Mesendoderm (in vitro differentiated cells): ENCODE measurements at regions not wholly inside any gene's neighbourhood (a gene's known extent, or its start where the extent isn't known, plus 50 kb on each side); places are given as distances from the start of the nearest gene placed in this dataset.
A peak's percentile ranks its signal among the peaks of the same experiment; 100 is the strongest.

ENCODE experiments used
- DNase-seq: peaks from one replicate; pipeline ENCODE4 v3.0.0; 2013
- H2AK5ac ChIP-seq: 2 replicates; pipeline ENCODE4 v1.6.1; 2013; ENCODE audit warnings: low read length, inconsistent platforms
- H2BK120ac ChIP-seq: 2 replicates; pipeline ENCODE4 v1.6.1; 2013; ENCODE audit warnings: low read depth, mild to moderate bottlenecking, low read length, moderate library complexity, mixed read lengths
- H2BK15ac ChIP-seq: replicated peaks from 2 replicates; pipeline ENCODE4 v1.6.1; 2013; ENCODE audit warnings: low read depth, mild to moderate bottlenecking, moderate library complexity
- H2BK5ac ChIP-seq: 2 replicates; pipeline ENCODE4 v1.6.1; 2013; ENCODE audit warnings: low read length, inconsistent platforms
- H3K18ac ChIP-seq: 2 replicates; pipeline ENCODE4 v1.6.1; 2013; ENCODE audit warnings: mild to moderate bottlenecking, low read length, mixed read lengths
- H3K23ac ChIP-seq: one replicate; pipeline ENCODE4 v1.6.1; 2013; ENCODE audit warnings: low read length
- H3K27ac ChIP-seq: 2 replicates; pipeline ENCODE4 v1.5.1; 2013; ENCODE audit warnings: low read depth, mild to moderate bottlenecking, inconsistent platforms, low read length, moderate library complexity
- H3K27me3 ChIP-seq: 2 replicates; pipeline ENCODE4 v1.6.1; 2013; ENCODE audit warnings: low read length, control low read depth, mild to moderate bottlenecking, inconsistent platforms; ENCODE audit not compliant: insufficient read depth, poor library complexity
- H3K36me3 ChIP-seq: 2 replicates; pipeline ENCODE4 v1.6.1; 2013; ENCODE audit warnings: low read length, inconsistent platforms; ENCODE audit not compliant: control insufficient read depth, insufficient read depth
- H3K4ac ChIP-seq: one replicate; pipeline ENCODE4 v1.6.1; 2013; ENCODE audit warnings: low read depth, mild to moderate bottlenecking, low read length, moderate library complexity
- H3K4me1 ChIP-seq: 2 replicates; pipeline ENCODE4 v1.6.1; 2013; ENCODE audit warnings: low read depth, low read length, inconsistent platforms; ENCODE audit not compliant: control insufficient read depth
- H3K4me2 ChIP-seq: 2 replicates; pipeline ENCODE4 v1.6.1; 2013; ENCODE audit warnings: low read length
- H3K4me3 ChIP-seq: 2 replicates; pipeline ENCODE4 v1.5.1; 2013; ENCODE audit warnings: mild to moderate bottlenecking, low read length
- H3K56ac ChIP-seq: one replicate; pipeline ENCODE4 v1.6.1; 2013; ENCODE audit warnings: low read length
- H3K79me1 ChIP-seq: 2 replicates; pipeline ENCODE4 v1.6.1; 2013; ENCODE audit warnings: low read length, inconsistent platforms
- H3K79me2 ChIP-seq: 2 replicates; pipeline ENCODE4 v1.6.1; 2013; ENCODE audit warnings: mild to moderate bottlenecking, low read length; ENCODE audit not compliant: control insufficient read depth, insufficient read depth
- H3K9ac ChIP-seq: 2 replicates; pipeline ENCODE4 v1.6.1; 2013; ENCODE audit warnings: low read length, inconsistent platforms
- H4K5ac ChIP-seq: one replicate; pipeline ENCODE4 v1.6.1; 2013; ENCODE audit warnings: low read length
- H4K8ac ChIP-seq: one replicate; pipeline ENCODE4 v1.6.1; 2013; ENCODE audit warnings: low read depth, mild to moderate bottlenecking, control low read depth, low read length, moderate library complexity
- WGBS: extraction: QIAGEN DNeasy Blood & Tissue Kit; methylation state at CpG from one replicate; pipeline ENCODE4 v1.1.7; 2013; ENCODE audit warnings: low lambda C conversion rate, missing lambda C conversion rate; ENCODE audit not compliant: insufficient coverage; ENCODE audit errors: extremely low coverage; 5-methylcytosine and 5-hydroxymethylcytosine counted together

GRCh38 chr2:145723872-145724271, 1204.0 kb upstream of the ZEB2 start:
- Histone ChIP-seq H3K4me3 (no peak overlapping the region), H3K27me3 (no peaks in the 10 kb centered on the region), H4K5ac (no peak overlapping the region), H3K56ac (no peak overlapping the region), H3K27ac (no peak overlapping the region), H3K9ac (no peak overlapping the region), H3K18ac (no peak overlapping the region), H4K8ac (no peak overlapping the region), H3K79me2 (no peaks in the 10 kb centered on the region), H2BK5ac (no peak overlapping the region), H2AK5ac (no peak overlapping the region), H3K23ac (no peak overlapping the region), H3K4me2 (no peak overlapping the region), H3K4me1 (no peaks in the 10 kb centered on the region), H2BK120ac (no peak overlapping the region), H3K4ac (no peak overlapping the region), H3K79me1 (no peaks in the 10 kb centered on the region), H2BK15ac (no peak overlapping the region), H3K36me3 (no peaks in the 10 kb centered on the region)
- no peak for DNase-seq
- no CpG with 5 or more reads among the region's 5 CpGs for WGBS

GRCh38 chr2:145721681-145722080, 1201.8 kb upstream of the ZEB2 start:
- Histone ChIP-seq H2BK5ac (no peak overlapping the region), H2BK15ac (no peak overlapping the region), H2AK5ac (no peak overlapping the region), H3K18ac (no peak overlapping the region), H3K4me2 (no peak overlapping the region), H4K5ac (no peak overlapping the region), H3K56ac (no peak overlapping the region), H3K9ac (no peak overlapping the region), H2BK120ac (no peak overlapping the region), H3K4me3 (no peak overlapping the region), H3K36me3 (no peaks in the 10 kb centered on the region), H3K79me1 (no peaks in the 10 kb centered on the region), H3K23ac (no peak overlapping the region), H4K8ac (no peak overlapping the region), H3K4ac (no peak overlapping the region), H3K79me2 (no peaks in the 10 kb centered on the region), H3K27ac (no peak overlapping the region), H3K27me3 (no peaks in the 10 kb centered on the region), H3K4me1 (no peaks in the 10 kb centered on the region)
- WGBS: no CpG with 5 or more reads among the region's 1 CpG
- no peak for DNase-seq

DNA sequence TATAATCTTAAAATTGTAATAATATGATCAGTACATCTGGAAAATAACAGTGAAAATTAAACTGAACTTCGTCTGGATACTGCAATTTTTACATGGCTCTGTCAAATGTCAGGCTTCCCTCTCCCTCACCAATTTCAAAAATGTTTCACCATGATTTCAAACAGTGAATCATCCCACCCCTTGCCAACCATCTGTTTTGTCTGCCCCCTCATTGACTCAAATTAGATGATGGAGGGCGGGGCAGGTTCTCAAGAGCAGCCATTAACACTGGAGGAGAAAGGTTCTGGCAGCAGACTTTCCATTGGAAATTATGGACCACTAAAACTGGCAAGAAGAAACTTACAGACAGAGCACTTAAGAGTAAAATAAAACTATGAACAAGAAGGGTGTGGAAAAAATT, 1195.7 kb upstream of the ZEB2 start:
- no peak overlapping the region for H3K9ac ChIP-seq
- no peak for DNase-seq
- no peaks in the 10 kb centered on the region for H3K79me2 ChIP-seq

DNA sequence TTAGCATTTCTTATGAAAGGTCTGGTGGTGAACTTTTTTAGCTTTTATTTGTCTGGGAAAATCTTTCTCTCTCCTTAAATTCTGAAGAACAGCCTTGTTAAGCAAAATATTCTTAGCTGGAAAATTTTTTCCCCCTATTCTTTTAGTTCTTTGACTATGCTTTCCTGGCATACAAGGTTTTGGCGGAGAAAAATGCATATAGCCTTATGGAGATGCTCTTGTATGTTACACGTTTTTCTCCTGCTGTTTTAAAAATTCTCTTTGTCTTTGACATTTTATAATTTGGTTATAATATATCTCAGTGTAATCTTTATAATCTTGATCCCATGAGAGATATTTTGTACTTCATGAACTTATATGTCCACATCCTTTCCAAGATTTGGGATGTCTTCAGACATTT, 1190.4 kb upstream of the ZEB2 start:
- H3K4ac ChIP-seq: no peak overlapping the region
- no peak overlapping the region for H3K4me2 ChIP-seq
- no peak overlapping the region for H2BK120ac ChIP-seq
- no peak for DNase-seq
- WGBS: no CpG with 5 or more reads among the region's 2 CpGs
- no peaks in the 10 kb centered on the region for H3K36me3 ChIP-seq
- H4K5ac ChIP-seq: no peak overlapping the region
- H3K23ac ChIP-seq: no peak overlapping the region
- no peak overlapping the region for H2AK5ac ChIP-seq
- no peak overlapping the region for H2BK15ac ChIP-seq
- H3K27ac ChIP-seq: no peak overlapping the region
- no peak overlapping the region for H3K18ac ChIP-seq
- no peak overlapping the region for H3K9ac ChIP-seq
- no peak overlapping the region for H4K8ac ChIP-seq
- no peaks in the 10 kb centered on the region for H3K79me1 ChIP-seq
- no peak overlapping the region for H3K56ac ChIP-seq
- no peak overlapping the region for H3K4me3 ChIP-seq
- H3K27me3 ChIP-seq: no peaks in the 10 kb centered on the region
- H2BK5ac ChIP-seq: no peak overlapping the region
- H3K79me2 ChIP-seq: no peaks in the 10 kb centered on the region
- H3K4me1 ChIP-seq: no peaks in the 10 kb centered on the region

More for the DNA sequence above, 1195.7 kb upstream of the ZEB2 start:
- H4K5ac ChIP-seq: no peak overlapping the region
- no peaks in the 10 kb centered on the region for H3K36me3 ChIP-seq
- no peak overlapping the region for H3K56ac ChIP-seq
- no peaks in the 10 kb centered on the region for H3K4me1 ChIP-seq
- H3K4me3 ChIP-seq: no peak overlapping the region
- no peak overlapping the region for H3K4me2 ChIP-seq
- no peak overlapping the region for H2BK120ac ChIP-seq
- H4K8ac ChIP-seq: no peak overlapping the region
- H3K4ac ChIP-seq: no peak overlapping the region
- H2BK15ac ChIP-seq: no peak overlapping the region
- H3K27ac ChIP-seq: no peak overlapping the region
- no peak overlapping the region for H2BK5ac ChIP-seq
- H3K27me3 ChIP-seq: no peaks in the 10 kb centered on the region
- no peaks in the 10 kb centered on the region for H3K79me1 ChIP-seq
- WGBS: no CpG with 5 or more reads among the region's 2 CpGs
- no peak overlapping the region for H3K18ac ChIP-seq
- H3K23ac ChIP-seq: no peak overlapping the region
- no peak overlapping the region for H2AK5ac ChIP-seq

DNA sequence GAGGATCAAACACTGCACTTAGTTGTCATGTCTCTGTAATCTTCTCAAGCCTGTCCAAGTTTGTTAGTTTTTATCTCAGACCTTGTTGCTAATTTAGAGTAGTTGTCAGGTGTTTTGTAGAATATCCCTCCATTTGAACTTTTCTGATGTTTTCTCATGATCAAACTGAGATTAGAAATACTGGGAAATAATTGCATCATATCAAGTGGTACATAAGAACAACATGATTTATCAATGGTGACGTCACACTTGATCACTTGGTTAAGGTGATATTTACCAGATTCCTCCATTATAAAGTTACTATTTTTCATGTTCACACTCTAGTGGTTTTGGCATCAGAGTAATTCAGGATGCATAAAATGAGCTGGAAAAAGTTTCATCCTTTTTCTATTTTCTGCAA, 1182.4 kb upstream of the ZEB2 start:
- Histone ChIP-seq H4K8ac (no peak overlapping the region), H3K18ac (no peak overlapping the region), H3K79me1 (no peaks in the 10 kb centered on the region), H3K27ac (no peak overlapping the region), H3K4me2 (no peak overlapping the region), H3K36me3 (no peaks in the 10 kb centered on the region), H2BK15ac (no peak overlapping the region), H3K4me3 (no peak overlapping the region), H2BK120ac (no peak overlapping the region), H3K9ac (no peak overlapping the region), H3K79me2 (no peaks in the 10 kb centered on the region), H3K27me3 (no peaks in the 10 kb centered on the region), H3K23ac (no peak overlapping the region), H4K5ac (no peak overlapping the region), H3K4ac (no peak overlapping the region), H2AK5ac (no peak overlapping the region), H3K56ac (no peak overlapping the region), H3K4me1 (no peaks in the 10 kb centered on the region), H2BK5ac (no peak overlapping the region)
- DNase-seq: no peak
- no CpG with 5 or more reads among the region's 1 CpG for WGBS

DNA sequence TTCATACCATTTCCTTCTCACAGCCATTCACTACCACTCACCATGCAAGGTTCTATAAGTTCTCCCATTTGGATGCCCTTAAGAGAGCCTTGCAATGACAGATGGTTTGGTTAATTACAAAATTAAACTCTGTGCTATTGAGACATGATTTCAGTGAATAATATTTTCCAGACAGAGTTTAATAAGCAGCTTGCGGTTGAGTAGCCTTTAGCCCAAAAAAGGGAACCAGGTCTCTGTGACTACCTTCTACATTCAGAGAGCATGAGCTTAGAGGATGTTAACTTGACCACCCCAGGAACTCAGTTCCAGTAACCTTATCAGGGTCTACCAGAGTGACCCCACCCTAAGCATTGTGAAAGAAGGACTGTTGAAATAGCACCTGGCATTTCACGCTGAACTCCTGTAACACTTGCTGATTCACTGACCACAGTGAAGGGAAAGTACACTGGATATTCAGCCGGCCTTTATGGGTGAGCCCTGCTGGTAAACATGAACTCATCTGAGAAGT, 1173.1 kb upstream of the ZEB2 start:
- Histone ChIP-seq H3K4me2 (no peak overlapping the region), H3K56ac (no peak overlapping the region), H3K9ac (no peak overlapping the region), H3K4ac (no peak overlapping the region), H3K4me1 (no peaks in the 10 kb centered on the region), H2BK120ac (no peak overlapping the region), H3K27me3 (no peaks in the 10 kb centered on the region), H4K8ac (no peak overlapping the region), H3K79me2 (no peaks in the 10 kb centered on the region), H4K5ac (no peak overlapping the region), H3K18ac (no peak overlapping the region), H3K4me3 (no peak overlapping the region), H3K79me1 (no peaks in the 10 kb centered on the region), H2AK5ac (no peak overlapping the region), H2BK5ac (no peak overlapping the region), H3K36me3 (no peaks in the 10 kb centered on the region), H2BK15ac (no peak overlapping the region), H3K23ac (no peak overlapping the region), H3K27ac (no peak overlapping the region)
- no CpG with 5 or more reads among the region's 3 CpGs for WGBS
- DNase-seq: peak; percentile 30
